ENCODE measurements at regions not wholly inside any gene's neighbourhood (a gene's known extent, or its start where the extent isn't known, plus 50 kb on each side); places are given as distances from the start of the nearest gene placed in this dataset.

DNA sequence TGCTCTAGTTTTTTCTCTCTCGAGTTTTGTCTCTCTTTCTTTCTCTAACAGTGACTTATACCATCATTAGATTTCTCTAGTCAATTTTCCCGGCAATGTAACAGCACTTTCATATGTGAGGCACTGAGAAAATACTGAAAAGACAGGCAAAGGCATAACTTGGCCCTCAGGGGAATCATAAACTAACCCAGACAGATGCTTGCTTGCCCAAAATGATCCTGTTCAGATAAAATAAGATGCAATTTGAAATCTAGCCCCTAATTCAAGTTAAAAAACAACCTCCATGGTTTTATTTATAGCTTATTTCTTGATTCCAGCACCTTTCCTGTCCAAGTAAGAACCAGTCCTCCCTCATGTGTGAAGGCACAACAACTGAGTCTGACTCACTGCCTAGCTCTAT, 294.6 kb downstream of the GAS1 start:
- TF ChIP-seq, protein P1, sequence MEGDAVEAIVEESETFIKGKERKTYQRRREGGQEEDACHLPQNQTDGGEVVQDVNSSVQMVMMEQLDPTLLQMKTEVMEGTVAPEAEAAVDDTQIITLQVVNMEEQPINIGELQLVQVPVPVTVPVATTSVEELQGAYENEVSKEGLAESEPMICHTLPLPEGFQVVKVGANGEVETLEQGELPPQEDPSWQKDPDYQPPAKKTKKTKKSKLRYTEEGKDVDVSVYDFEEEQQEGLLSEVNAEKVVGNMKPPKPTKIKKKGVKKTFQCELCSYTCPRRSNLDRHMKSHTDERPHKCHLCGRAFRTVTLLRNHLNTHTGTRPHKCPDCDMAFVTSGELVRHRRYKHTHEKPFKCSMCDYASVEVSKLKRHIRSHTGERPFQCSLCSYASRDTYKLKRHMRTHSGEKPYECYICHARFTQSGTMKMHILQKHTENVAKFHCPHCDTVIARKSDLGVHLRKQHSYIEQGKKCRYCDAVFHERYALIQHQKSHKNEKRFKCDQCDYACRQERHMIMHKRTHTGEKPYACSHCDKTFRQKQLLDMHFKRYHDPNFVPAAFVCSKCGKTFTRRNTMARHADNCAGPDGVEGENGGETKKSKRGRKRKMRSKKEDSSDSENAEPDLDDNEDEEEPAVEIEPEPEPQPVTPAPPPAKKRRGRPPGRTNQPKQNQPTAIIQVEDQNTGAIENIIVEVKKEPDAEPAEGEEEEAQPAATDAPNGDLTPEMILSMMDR (IDR thresholded peaks at IDR 0.05; ENCODE audit: low read depth, low read length), result no peak
- no peak for TF ChIP-seq EZH2phosphoT487 (IDR thresholded peaks at IDR 0.05; ENCODE audit: low read depth)
